NCI-H146 treated with DMSO at 0.1 percent for 48 hours (cell line): ENCODE measurements at regions not wholly inside any gene's neighbourhood (a gene's known extent, or its start where the extent isn't known, plus 50 kb on each side); places are given as distances from the start of the nearest gene placed in this dataset.
"Not testable (repeated sequence)": the region's sequence is repeated elsewhere in the genome, so short reads cannot be mapped to it uniquely, and the experiment has no call there.

Experiments
- DNase-seq: peaks from one replicate; lab custom pipeline; 2025; ENCODE audit not compliant: unreplicated experiment; lab: John Stamatoyannopoulos, UW

- no peak for DNase-seq
These were observed 59.2 kb downstream of the IL12A start for GRCh38 chr3:160047876-160048275.

- DNase-seq = no peak
These were observed 60.4 kb downstream of the IL12A start for GRCh38 chr3:160049038-160049437.

- DNase-seq = peak; percentile 34
These were observed 60.9 kb downstream of the IL12A start for GRCh38 chr3:160049565-160049964.

GRCh38 chr3:160049988-160050387, 61.4 kb downstream of the IL12A start:
- DNase-seq = no peak

- no peak for DNase-seq
These were observed 63.9 kb downstream of the IL12A start for GRCh38 chr3:160052385-160053047.

GRCh38 chr3:160053048-160053391, 64.4 kb downstream of the IL12A start:
- DNase-seq = no peak

- not testable (repeated sequence) for DNase-seq
These were observed 66.2 kb downstream of the IL12A start for GRCh38 chr3:160054862-160055261.

GRCh38 chr3:160055659-160056058, 67.0 kb downstream of the IL12A start:
- no peak for DNase-seq

GRCh38 chr3:160057331-160057730, 68.7 kb downstream of the IL12A start:
- no peak for DNase-seq

- no peak for DNase-seq
These were observed 71.9 kb downstream of the IL12A start for GRCh38 chr3:160060409-160061027.

- DNase-seq = no peak
These were observed 72.9 kb downstream of the IL12A start for GRCh38 chr3:160061525-160061924.

- no peak for DNase-seq
These were observed 76.6 kb downstream of the IL12A start for GRCh38 chr3:160065282-160065681.

- no peak for DNase-seq
These were observed 77.2 kb downstream of the IL12A start for GRCh38 chr3:160065786-160066185.

GRCh38 chr3:160069986-160070385, 81.4 kb downstream of the IL12A start:
- no peak for DNase-seq

GRCh38 chr3:160076519-160076918, 87.9 kb downstream of the IL12A start:
- no peak for DNase-seq

- peak; percentile 94 for DNase-seq
These were observed 89.9 kb downstream of the IL12A start for GRCh38 chr3:160078533-160078932.

GRCh38 chr3:160081958-160082533, 93.4 kb downstream of the IL12A start:
- DNase-seq = no peak

- peak; percentile 32 for DNase-seq
These were observed 96.4 kb downstream of the IL12A start for GRCh38 chr3:160084998-160085397.

GRCh38 chr3:160088492-160089137, 100.0 kb downstream of the IL12A start:
- DNase-seq = no peak

GRCh38 chr3:160090653-160091052, 102.0 kb downstream of the IL12A start:
- no peak for DNase-seq

- DNase-seq = peak; percentile 69
These were observed 102.8 kb downstream of the IL12A start for GRCh38 chr3:160091441-160091840.

GRCh38 chr3:160092760-160093159, 104.1 kb downstream of the IL12A start:
- no peak for DNase-seq
